HL-60 (cell line): ENCODE measurements at regions not wholly inside any gene's neighbourhood (a gene's known extent, or its start where the extent isn't known, plus 50 kb on each side); places are given as distances from the start of the nearest gene placed in this dataset.

Experiments used
- CTCF ChIP-seq: IDR thresholded peaks from one replicate; pipeline ENCODE4 v1.5.1; 2011; ENCODE audit warnings: low read length, control low read depth, inconsistent platforms; ENCODE audit not compliant: insufficient read depth
- POLR2AphosphoS5 ChIP-seq: IDR thresholded peaks from 2 replicates; pipeline ENCODE4 v1.6.1; 2012; ENCODE audit warnings: low read depth

GRCh38 chr14:89040460-89041256 lies 216.2 kb downstream of the TTC8 start:
- TF ChIP-seq CTCF (peak; percentile 56), POLR2AphosphoS5 (no peak)
